CD4-positive, alpha-beta memory T cell (primary cell): ENCODE measurements at regions not wholly inside any gene's neighbourhood (a gene's known extent, or its start where the extent isn't known, plus 50 kb on each side); places are given as distances from the start of the nearest gene placed in this dataset.

ENCODE experiments used
- CTCF ChIA-PET: fragments of 350-600 bp; sonication (Branson Sonifier 250); formaldehyde crosslinking; loops from one replicate; lab custom pipeline; 2021; ENCODE audit warnings: inconsistent platforms; ENCODE audit not compliant: partially characterized antibody; lab: Charles Lee
- POLR2A ChIA-PET: fragments of 350-600 bp; sonication (Branson Sonifier 250); formaldehyde crosslinking; loops from one replicate; lab custom pipeline; 2021; ENCODE audit not compliant: partially characterized antibody; lab: Charles Lee
- DNase-seq, 5 donors: peaks; one replicate each; pipeline versions ENCODE4 v3.0.0 to v3.0.0-alpha.2; 2020 to 2022; ENCODE audit warnings: mixed read lengths in 1 of 5
- H3K27ac ChIP-seq: one replicate; pipeline ENCODE4 v1.7.0; 2013; ENCODE audit warnings: low read depth, low read length
- H3K27me3 ChIP-seq: 2 replicates; pipeline ENCODE4 v1.7.0; 2013; ENCODE audit warnings: mild to moderate bottlenecking, low read length, moderate library complexity; ENCODE audit not compliant: insufficient read depth
- H3K36me3 ChIP-seq: 2 replicates; pipeline ENCODE4 v1.7.0; 2013; ENCODE audit warnings: mild to moderate bottlenecking, low read length, moderate library complexity; ENCODE audit not compliant: insufficient read depth
- H3K4me1 ChIP-seq: 2 replicates; pipeline ENCODE4 v1.7.0; 2013; ENCODE audit warnings: mild to moderate bottlenecking, low read length, moderate library complexity; ENCODE audit not compliant: insufficient read depth
- H3K4me3 ChIP-seq, 2 donors: one replicate each; pipeline ENCODE4 v1.7.0; 2013; ENCODE audit warnings: low read length in 2 of 2, mild to moderate bottlenecking in 1 of 2
- H3K9me3 ChIP-seq, 2 donors: one replicate each; pipeline ENCODE4 v1.7.0; 2013; ENCODE audit warnings: low read length in 2 of 2, control low read depth in 1 of 2; ENCODE audit not compliant: control insufficient read depth in 1 of 2
- H3K27ac Mint-ChIP-seq, 7 donors: one replicate each; pipeline ENCODE4 v1.8.0; 2020 to 2021; ENCODE audit warnings: mixed read lengths in 7 of 7, mild to moderate bottlenecking in 6 of 7, inconsistent platforms in 3 of 7, moderate library complexity in 3 of 7
- H3K27me3 Mint-ChIP-seq, 2 donors: one replicate each; pipeline ENCODE4 v1.8.0; 2020 to 2021; ENCODE audit warnings: mixed read lengths in 2 of 2
- H3K36me3 Mint-ChIP-seq, 2 donors: one replicate each; pipeline ENCODE4 v1.8.0; 2020 to 2021; ENCODE audit warnings: mixed read lengths in 2 of 2, inconsistent platforms in 1 of 2, mild to moderate bottlenecking in 1 of 2
- H3K4me1 Mint-ChIP-seq, 4 donors: one replicate each; pipeline ENCODE4 v1.8.0; 2020 to 2021; ENCODE audit warnings: mixed read lengths in 4 of 4, mild to moderate bottlenecking in 1 of 4
- H3K4me3 Mint-ChIP-seq, 8 donors: one replicate each; pipeline ENCODE4 v1.8.0; 2020 to 2021; ENCODE audit warnings: mixed read lengths in 8 of 8, mild to moderate bottlenecking in 7 of 8, moderate library complexity in 6 of 8, inconsistent platforms in 3 of 8
- H3K9me3 Mint-ChIP-seq, 8 donors: one replicate each; pipeline ENCODE4 v1.8.0; 2020 to 2021; ENCODE audit warnings: mixed read lengths in 8 of 8, mild to moderate bottlenecking in 5 of 8, inconsistent platforms in 3 of 8, moderate library complexity in 1 of 8
- intact Hi-C: fragments of 100-400 bp; cut with micrococcal nuclease; formaldehyde crosslinking; loops from one replicate; pipeline ENCODE4 v1.15.1; 2023

DNA sequence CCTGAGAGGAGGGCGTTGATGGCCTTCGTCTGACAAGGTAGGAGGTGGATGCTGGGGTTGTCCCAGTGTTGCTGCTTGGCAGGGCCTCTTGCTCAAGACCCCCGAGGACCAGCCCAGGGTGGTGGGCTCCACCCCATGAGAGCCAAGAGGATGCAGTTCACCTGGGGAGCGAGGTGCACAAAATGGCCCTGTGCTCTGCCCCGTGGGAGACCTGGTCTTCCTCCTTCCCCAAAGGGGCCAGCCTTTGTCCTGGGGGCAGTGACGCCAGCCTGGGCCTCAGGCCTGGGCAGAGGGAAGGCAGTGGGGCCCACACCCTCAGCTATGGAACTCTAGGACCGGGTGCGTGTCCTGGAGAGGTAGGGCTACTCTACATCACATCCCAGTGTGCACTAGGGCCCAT, 1233.3 kb downstream of the TBC1D22A start:
- no peak for DNase-seq
- intact Hi-C loops: no loop called here
- ChIA-PET CTCF (no interaction called here), POLR2A (no interaction called here)
- no peaks in the 10 kb centered on the region for H3K36me3 ChIP-seq
- Mint-ChIP-seq H3K9me3 (no peaks in the 10 kb centered on the region), H3K4me3 (no peak overlapping the region), H3K27ac (no peak overlapping the region), H3K27me3 (peaks cover 0 to 10% of the 10 kb centered on the region in 2 donors), H3K4me1 (no peaks in the 10 kb centered on the region), H3K36me3 (no peaks in the 10 kb centered on the region)
- H3K4me1 ChIP-seq: no peaks in the 10 kb centered on the region
- H3K27ac ChIP-seq: no peak overlapping the region
- no peaks in the 10 kb centered on the region for H3K9me3 ChIP-seq
- H3K27me3 ChIP-seq: no peaks in the 10 kb centered on the region
- H3K4me3 ChIP-seq: no peak overlapping the region

DNA sequence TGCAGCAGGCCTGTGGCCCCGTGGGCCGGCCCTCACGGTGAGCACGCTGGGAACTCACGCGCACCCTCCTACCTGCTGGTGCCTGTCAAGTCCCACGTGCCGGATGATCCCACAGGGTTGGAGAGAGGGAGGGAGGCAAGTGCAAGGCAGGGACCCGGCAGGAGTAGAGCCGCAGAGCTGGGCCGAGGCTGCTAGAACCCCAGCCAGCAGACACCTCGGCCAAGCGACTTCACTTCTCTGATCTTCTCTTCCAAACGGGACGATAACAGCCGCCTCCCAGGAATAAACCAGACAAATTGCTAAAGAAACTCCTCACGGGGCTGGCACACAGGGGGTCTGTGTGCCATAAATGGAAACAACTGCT, 1232.8 kb downstream of the TBC1D22A start:
- ChIA-PET POLR2A (no interaction called here), CTCF (no interaction called here)
- intact Hi-C loops: no loop called here

DNA sequence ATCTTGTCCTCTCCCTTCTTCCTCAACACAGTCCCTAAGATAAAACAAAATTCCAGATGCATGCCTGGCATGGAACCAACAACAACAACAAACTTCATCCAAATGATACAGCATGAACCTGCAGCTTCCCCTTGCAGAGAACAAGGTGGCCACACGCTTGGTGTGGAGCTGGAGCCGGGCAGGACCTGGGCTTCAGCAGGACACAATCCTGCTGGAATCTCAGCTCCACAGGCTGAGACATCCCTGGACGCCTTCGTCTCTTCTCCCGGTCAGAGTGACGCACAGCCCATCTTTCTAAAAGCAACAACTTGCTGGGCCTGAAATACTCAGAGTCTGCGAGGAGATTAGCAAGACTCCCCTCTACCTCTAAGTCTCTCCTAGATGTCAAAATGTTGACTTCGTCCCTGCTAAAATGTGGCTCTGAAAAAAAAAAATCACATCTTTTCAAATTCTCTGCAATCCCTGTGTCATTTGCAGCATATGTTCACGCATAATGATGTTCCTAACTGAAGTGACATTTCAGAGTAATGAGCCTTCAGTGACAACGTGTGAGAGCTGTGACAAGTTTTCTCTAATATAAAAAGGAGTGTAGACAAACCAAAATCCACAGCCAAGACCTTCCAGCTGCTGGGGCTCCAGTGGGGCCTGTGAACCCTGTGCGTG, 1232.3 kb downstream of the TBC1D22A start:
- Mint-ChIP-seq H3K27me3 (peaks cover 1 to 10% of the 10 kb centered on the region in 2 donors), H3K4me3 (no peak overlapping the region), H3K4me1 (no peaks in the 10 kb centered on the region), H3K9me3 (peaks cover 0 to 2% (median under 1%) of the 10 kb centered on the region in 8 donors), H3K36me3 (no peaks in the 10 kb centered on the region), H3K27ac (no peak overlapping the region)
- POLR2A ChIA-PET: no interaction called here
- Histone ChIP-seq H3K4me1 (no peaks in the 10 kb centered on the region), H3K9me3 (no peaks in the 10 kb centered on the region), H3K27ac (no peak overlapping the region), H3K36me3 (no peaks in the 10 kb centered on the region), H3K4me3 (no peak overlapping the region), H3K27me3 (no peaks in the 10 kb centered on the region)
- CTCF ChIA-PET: no interaction called here
- DNase-seq: no peak
- intact Hi-C loops: no loop called here

More for the DNA sequence above, 1232.8 kb downstream of the TBC1D22A start:
- no peak overlapping the region for H3K27ac Mint-ChIP-seq
- Histone ChIP-seq H3K4me1 (no peaks in the 10 kb centered on the region), H3K27ac (no peak overlapping the region), H3K9me3 (no peaks in the 10 kb centered on the region), H3K4me3 (no peak overlapping the region), H3K36me3 (no peaks in the 10 kb centered on the region), H3K27me3 (no peaks in the 10 kb centered on the region)
- no peaks in the 10 kb centered on the region for H3K9me3 Mint-ChIP-seq
- peaks cover 0 to 10% of the 10 kb centered on the region in 2 donors for H3K27me3 Mint-ChIP-seq
- no peaks in the 10 kb centered on the region for H3K36me3 Mint-ChIP-seq
- DNase-seq: no peak
- no peak overlapping the region for H3K4me3 Mint-ChIP-seq
- no peaks in the 10 kb centered on the region for H3K4me1 Mint-ChIP-seq

DNA sequence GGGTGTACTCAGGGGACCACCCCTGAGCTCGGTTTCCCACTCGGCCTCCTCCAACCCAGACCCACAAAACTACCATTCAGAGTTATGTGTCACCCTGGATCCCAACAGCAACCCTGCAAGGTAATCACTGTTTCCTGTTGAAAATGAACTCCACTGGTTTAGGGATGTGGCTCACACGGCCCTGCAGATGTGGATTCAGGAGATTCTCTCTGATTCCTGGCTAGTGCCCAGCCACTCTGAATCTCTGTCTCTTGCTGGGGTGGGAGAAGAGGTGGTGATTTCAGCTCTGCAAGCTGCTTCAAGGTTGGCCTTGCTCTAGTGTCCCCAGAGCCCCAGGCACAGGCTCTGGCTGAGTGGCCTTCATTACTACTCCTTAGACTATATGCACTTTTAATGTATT, 1231.6 kb downstream of the TBC1D22A start:
- Mint-ChIP-seq H3K27ac (no peak overlapping the region), H3K4me1 (no peaks in the 10 kb centered on the region), H3K36me3 (no peaks in the 10 kb centered on the region), H3K4me3 (no peak overlapping the region), H3K9me3 (peaks cover 0 to 8% (median 6%) of the 10 kb centered on the region in 8 donors), H3K27me3 (peaks cover 4 to 10% of the 10 kb centered on the region in 2 donors)
- Histone ChIP-seq H3K4me1 (no peaks in the 10 kb centered on the region), H3K4me3 (no peak overlapping the region), H3K36me3 (no peaks in the 10 kb centered on the region), H3K9me3 (no peaks in the 10 kb centered on the region), H3K27ac (no peak overlapping the region), H3K27me3 (no peaks in the 10 kb centered on the region)
- CTCF ChIA-PET: no interaction called here
- POLR2A ChIA-PET: no interaction called here
- DNase-seq: no peak
- intact Hi-C loops: no loop called here

DNA sequence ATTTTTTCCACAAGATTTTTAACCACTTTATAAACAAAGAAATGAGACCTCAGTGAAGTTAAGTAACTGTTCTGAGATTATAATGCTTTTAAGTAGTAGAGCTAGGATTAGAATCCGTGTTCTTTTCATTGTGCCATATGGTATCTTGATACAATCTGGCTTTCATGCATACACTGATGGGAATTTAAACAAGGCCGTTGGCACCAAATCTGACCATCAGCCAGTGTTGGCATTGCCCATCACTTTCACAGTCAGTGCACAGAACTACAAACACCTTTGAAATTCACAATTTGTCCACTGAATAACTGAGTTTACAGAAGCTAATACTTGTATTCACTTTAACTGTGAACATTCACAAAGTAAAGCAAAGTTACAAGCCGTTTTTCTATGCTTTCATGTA, 1228.0 kb downstream of the TBC1D22A start:
- no peak overlapping the region for H3K27ac Mint-ChIP-seq
- ChIA-PET POLR2A (no interaction called here), CTCF (no interaction called here)

DNA sequence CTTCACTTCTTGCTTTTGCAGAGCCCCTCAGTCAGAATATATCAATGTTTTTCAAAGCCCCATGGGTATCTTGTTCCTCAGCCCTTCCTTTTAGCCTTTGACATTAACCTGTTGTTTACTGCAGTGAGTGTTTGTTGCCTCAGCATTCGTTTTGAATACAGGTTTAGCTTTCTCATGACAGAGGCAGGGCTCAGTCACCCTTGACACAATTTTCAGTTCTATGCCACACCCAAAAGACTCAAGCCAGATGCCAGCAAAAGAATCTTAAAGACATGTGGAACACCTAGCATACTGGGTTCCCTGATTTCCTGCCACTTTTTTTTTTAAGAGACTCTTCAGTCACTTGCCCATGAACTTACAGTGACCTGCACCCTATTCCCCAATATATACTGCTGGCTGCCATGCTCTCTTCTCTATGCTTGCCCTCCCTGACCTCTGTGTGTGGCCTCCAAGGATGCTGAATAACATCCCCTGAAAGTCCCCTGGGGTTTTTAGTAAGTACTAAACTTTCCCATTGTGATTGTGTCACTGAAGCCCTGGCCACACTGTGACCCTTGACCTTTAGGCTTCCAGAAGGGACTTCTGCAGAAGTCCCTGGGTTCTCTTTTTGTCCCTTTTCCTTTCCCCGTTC, 1225.5 kb downstream of the TBC1D22A start:
- Histone ChIP-seq H3K9me3 (no peaks in the 10 kb centered on the region), H3K27ac (no peak overlapping the region), H3K4me1 (no peaks in the 10 kb centered on the region), H3K27me3 (no peaks in the 10 kb centered on the region), H3K4me3 (no peak overlapping the region), H3K36me3 (no peaks in the 10 kb centered on the region)
- ChIA-PET CTCF (no interaction called here), POLR2A (no interaction called here)
- Mint-ChIP-seq H3K9me3 (peaks cover 0 to 37% (median 26%) of the 10 kb centered on the region in 8 donors), H3K4me3 (no peak overlapping the region), H3K27me3 (peaks cover 6 to 7% of the 10 kb centered on the region in 2 donors), H3K4me1 (no peaks in the 10 kb centered on the region), H3K27ac (no peak overlapping the region), H3K36me3 (no peaks in the 10 kb centered on the region)
- DNase-seq: no peak
- intact Hi-C loops: no loop called here

More for the DNA sequence above, 1228.0 kb downstream of the TBC1D22A start:
- no peaks in the 10 kb centered on the region for H3K9me3 ChIP-seq
- H3K4me3 ChIP-seq: no peak overlapping the region
- intact Hi-C loops: no loop called here
- H3K27me3 ChIP-seq: no peaks in the 10 kb centered on the region
- no peaks in the 10 kb centered on the region for H3K36me3 ChIP-seq
- no peak for DNase-seq
- no peak overlapping the region for H3K4me3 Mint-ChIP-seq
- H3K36me3 Mint-ChIP-seq: no peaks in the 10 kb centered on the region
- H3K4me1 ChIP-seq: no peaks in the 10 kb centered on the region
- H3K4me1 Mint-ChIP-seq: no peaks in the 10 kb centered on the region
- peaks cover 6 to 10% of the 10 kb centered on the region in 2 donors for H3K27me3 Mint-ChIP-seq
- H3K27ac ChIP-seq: no peak overlapping the region
- peaks cover 0 to 37% (median 26%) of the 10 kb centered on the region in 8 donors for H3K9me3 Mint-ChIP-seq

DNA sequence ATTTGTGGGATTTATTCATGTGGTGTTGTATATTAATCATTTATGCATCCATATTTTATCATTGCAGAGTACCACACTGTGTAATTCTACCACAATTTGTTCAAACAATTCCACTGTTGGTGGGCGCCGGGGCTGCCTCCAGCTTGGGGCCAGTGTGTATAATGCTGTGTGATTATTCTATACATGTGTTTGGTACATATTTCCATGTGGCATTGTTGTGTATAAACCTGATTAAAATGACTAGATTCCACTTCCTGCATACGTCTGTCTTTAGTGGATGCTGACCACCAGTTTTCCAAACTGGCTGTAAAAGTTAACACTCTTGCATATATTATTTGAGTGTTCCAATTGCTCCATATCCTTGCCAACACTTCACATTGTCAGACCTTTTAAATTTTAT, 1213.8 kb downstream of the TBC1D22A start:
- peaks cover 2 to 3% of the 10 kb centered on the region in 2 donors for H3K27me3 Mint-ChIP-seq
- no peaks in the 10 kb centered on the region for H3K36me3 ChIP-seq
- intact Hi-C loops: no loop called here

More for the DNA sequence above, 1213.8 kb downstream of the TBC1D22A start:
- no peak overlapping the region for H3K27ac ChIP-seq
- Mint-ChIP-seq H3K36me3 (no peaks in the 10 kb centered on the region), H3K27ac (no peak overlapping the region), H3K4me1 (no peaks in the 10 kb centered on the region), H3K9me3 (peaks cover 0 to 12% (median 1%) of the 10 kb centered on the region in 8 donors), H3K4me3 (no peak overlapping the region)
- H3K9me3 ChIP-seq: no peaks in the 10 kb centered on the region
- ChIA-PET POLR2A (no interaction called here), CTCF (no interaction called here)
- no peak for DNase-seq
- no peak overlapping the region for H3K4me3 ChIP-seq
- H3K27me3 ChIP-seq: peaks cover 4% of the 10 kb centered on the region
- H3K4me1 ChIP-seq: no peaks in the 10 kb centered on the region
